Stimulated activated CD8-positive, alpha-beta memory T cell treated with anti-CD3 and anti-CD28 coated beads, Interleukin-12 subunit alpha, Interleukin-12 subunit beta, amount 100 ng/mL, for 1 hour (primary cell): ENCODE measurements at regions not wholly inside any gene's neighbourhood (a gene's known extent, or its start where the extent isn't known, plus 50 kb on each side); places are given as distances from the start of the nearest gene placed in this dataset.

ENCODE experiments used
- DNase-seq: peaks from one replicate; pipeline ENCODE4 v3.0.0-alpha.2; 2020; ENCODE audit warnings: low read depth

GRCh38 chr2:57575700-57576268 is 470.8 kb upstream of the VRK2 start:
- DNase-seq, result no peak

GRCh38 chr2:57576983-57577382 is 469.6 kb upstream of the VRK2 start:
- DNase-seq, result no peak

- no peak for DNase-seq
Observed at GRCh38 chr2:57597940-57598339, 448.7 kb upstream of the VRK2 start.

- no peak for DNase-seq
Observed at GRCh38 chr2:57598551-57598950, 448.1 kb upstream of the VRK2 start.

GRCh38 chr2:57602733-57603132 is 443.9 kb upstream of the VRK2 start:
- DNase-seq, result no peak

- no peak for DNase-seq
Observed at GRCh38 chr2:57614988-57615387, 431.6 kb upstream of the VRK2 start.

GRCh38 chr2:57615855-57616556 is 430.6 kb upstream of the VRK2 start:
- no peak for DNase-seq

GRCh38 chr2:57617318-57617717 is 429.3 kb upstream of the VRK2 start:
- no peak for DNase-seq

GRCh38 chr2:57621122-57621663 is 425.4 kb upstream of the VRK2 start:
- DNase-seq, result no peak

GRCh38 chr2:57622009-57622408 is 424.6 kb upstream of the VRK2 start:
- DNase-seq, result no peak

- no peak for DNase-seq
Observed at GRCh38 chr2:57656198-57656597, 390.4 kb upstream of the VRK2 start.

GRCh38 chr2:57669570-57669969 is 377.0 kb upstream of the VRK2 start:
- DNase-seq, result no peak

- DNase-seq, result no peak
Observed at GRCh38 chr2:57674025-57674424, 372.6 kb upstream of the VRK2 start.

- DNase-seq, result no peak
Observed at GRCh38 chr2:57674743-57675142, 371.9 kb upstream of the VRK2 start.

GRCh38 chr2:57677296-57677695 is 369.3 kb upstream of the VRK2 start:
- DNase-seq, result no peak

GRCh38 chr2:57681650-57682049 is 365.0 kb upstream of the VRK2 start:
- no peak for DNase-seq

GRCh38 chr2:57685032-57685431 is 361.6 kb upstream of the VRK2 start:
- DNase-seq, result no peak

GRCh38 chr2:57692395-57692794 is 354.2 kb upstream of the VRK2 start:
- DNase-seq, result no peak

GRCh38 chr2:57693177-57693576 is 353.4 kb upstream of the VRK2 start:
- DNase-seq, result no peak

GRCh38 chr2:57693965-57694364 is 352.6 kb upstream of the VRK2 start:
- no peak for DNase-seq

GRCh38 chr2:57696016-57696415 is 350.6 kb upstream of the VRK2 start:
- DNase-seq, result no peak

GRCh38 chr2:57698392-57698791 is 348.2 kb upstream of the VRK2 start:
- DNase-seq, result no peak

- DNase-seq, result no peak
Observed at GRCh38 chr2:57698935-57699449, 347.6 kb upstream of the VRK2 start.

- DNase-seq, result no peak
Observed at GRCh38 chr2:57701391-57701791, 345.2 kb upstream of the VRK2 start.
